Ectodermal cell (in vitro differentiated cells): ENCODE measurements at regions not wholly inside any gene's neighbourhood (a gene's known extent, or its start where the extent isn't known, plus 50 kb on each side); places are given as distances from the start of the nearest gene placed in this dataset.
"Not testable (repeated sequence)": the region's sequence is repeated elsewhere in the genome, so short reads cannot be mapped to it uniquely, and the experiment has no call there.

Experiments used
- H3K27ac ChIP-seq: 2 replicates; pipeline ENCODE4 v1.7.0; 2013; ENCODE audit warnings: mild to moderate bottlenecking, low read depth, low read length; ENCODE audit not compliant: insufficient read depth, poor library complexity, severe bottlenecking
- H3K27me3 ChIP-seq: 2 replicates; pipeline ENCODE4 v1.7.0; 2013; ENCODE audit warnings: mild to moderate bottlenecking, low read length; ENCODE audit not compliant: insufficient read depth, control insufficient read depth, poor library complexity, severe bottlenecking
- H3K36me3 ChIP-seq: one replicate; pipeline ENCODE4 v1.7.0; 2013; ENCODE audit warnings: low read length; ENCODE audit not compliant: control insufficient read depth, insufficient read depth
- H3K4me1 ChIP-seq: one replicate; pipeline ENCODE4 v1.7.0; 2013; ENCODE audit warnings: low read length; ENCODE audit not compliant: control insufficient read depth, insufficient read depth
- H3K4me3 ChIP-seq: 2 replicates; pipeline ENCODE4 v1.7.0; 2013; ENCODE audit warnings: low read depth, low read length, control low read depth; ENCODE audit not compliant: insufficient read depth
- H3K9me3 ChIP-seq: 2 replicates; pipeline ENCODE4 v1.7.0; 2013; ENCODE audit warnings: mild to moderate bottlenecking, low read length, moderate library complexity; ENCODE audit not compliant: control insufficient read depth
- WGBS, 2 experiments: methylation state at CpG; one replicate each; pipeline ENCODE4 v1.1.7; 2013; ENCODE audit warnings: missing lambda C conversion rate in 2 of 2; 5-methylcytosine and 5-hydroxymethylcytosine counted together

- H3K9me3 ChIP-seq = no peaks in the 10 kb centered on the region
- H3K4me3 ChIP-seq = no peak overlapping the region
- H3K36me3 ChIP-seq = no peaks in the 10 kb centered on the region
- WGBS, 2 experiments = 91 to 92% methylated on average over 7 of the region's 7 CpGs
- H3K27me3 ChIP-seq = no peaks in the 10 kb centered on the region
- H3K27ac ChIP-seq = no peak overlapping the region
- H3K4me1 ChIP-seq = no peaks in the 10 kb centered on the region
Measured at GRCh38 chr6:125574604-125575003, 174.8 kb upstream of the HEY2 start.

DNA sequence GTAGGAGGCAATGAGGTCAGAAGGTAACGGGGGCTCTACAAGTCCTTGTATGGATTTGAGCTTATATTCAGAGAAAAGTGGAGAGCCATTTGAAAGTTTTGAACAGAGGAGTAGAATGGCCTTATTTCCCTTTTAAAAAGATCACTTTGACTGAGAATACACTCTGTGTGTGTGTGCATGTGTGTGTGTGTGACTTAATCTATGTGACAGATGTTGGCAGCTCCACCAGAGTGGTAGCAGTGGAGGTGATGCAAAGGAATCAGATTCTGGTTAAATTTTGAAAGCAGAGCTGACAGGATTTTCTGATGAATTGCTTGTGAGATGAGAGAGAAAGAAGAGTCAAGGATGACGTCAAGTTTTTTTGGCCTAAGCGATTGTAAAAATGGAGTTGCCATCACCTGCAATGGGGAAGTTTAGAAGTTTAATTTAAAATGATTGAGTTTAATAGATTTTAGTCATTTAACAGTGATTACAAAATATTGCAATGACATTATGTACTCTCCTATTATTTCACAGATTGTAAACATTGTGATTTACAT, 172.2 kb upstream of the HEY2 start:
- H3K27me3 ChIP-seq = no peaks in the 10 kb centered on the region
- no peaks in the 10 kb centered on the region for H3K9me3 ChIP-seq
- no peaks in the 10 kb centered on the region for H3K4me1 ChIP-seq
- no peaks in the 10 kb centered on the region for H3K36me3 ChIP-seq
- no peak overlapping the region for H3K27ac ChIP-seq
- WGBS, 2 experiments = 91 to 96% methylated on average over 3 of the region's 3 CpGs
- no peak overlapping the region for H3K4me3 ChIP-seq

DNA sequence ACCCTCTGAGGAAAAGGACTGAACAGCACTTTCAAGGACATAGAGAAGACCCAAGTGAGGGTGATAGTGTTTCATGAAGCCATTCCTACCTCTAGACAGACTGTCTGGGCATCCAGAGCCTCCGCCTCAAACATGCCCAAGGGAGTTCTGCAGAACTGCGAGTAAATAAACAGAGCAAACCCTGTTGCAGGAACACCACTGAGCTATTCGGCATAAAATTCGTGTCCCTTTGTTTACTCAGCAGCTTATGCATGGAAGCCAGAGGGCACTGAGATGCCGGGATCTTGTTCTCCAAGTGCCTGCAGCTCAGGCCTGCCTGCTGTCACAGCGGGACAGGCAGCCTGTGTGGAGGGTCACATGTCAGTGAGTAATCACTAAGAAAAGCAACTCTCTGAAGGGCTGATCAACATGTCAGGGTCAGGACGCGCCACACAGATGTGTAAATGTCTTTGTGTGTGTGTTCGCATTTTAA, 164.9 kb upstream of the HEY2 start:
- WGBS, 2 experiments = 15 to 22% methylated on average over 9 of the region's 9 CpGs
- Histone ChIP-seq H3K9me3 (no peaks in the 10 kb centered on the region), H3K36me3 (no peaks in the 10 kb centered on the region), H3K4me1 (peaks cover 4% of the 10 kb centered on the region), H3K4me3 (no peak overlapping the region), H3K27me3 (peaks cover 6% of the 10 kb centered on the region), H3K27ac (no peak overlapping the region)

GRCh38 chr6:125585470-125585869, 164.0 kb upstream of the HEY2 start:
- peaks cover 4% of the 10 kb centered on the region for H3K4me1 ChIP-seq
- H3K27ac ChIP-seq = no peak overlapping the region
- H3K9me3 ChIP-seq = no peaks in the 10 kb centered on the region
- H3K36me3 ChIP-seq = no peaks in the 10 kb centered on the region
- no peak overlapping the region for H3K4me3 ChIP-seq
- WGBS, 2 experiments = 94 to 96% methylated on average over 4 of the region's 4 CpGs
- H3K27me3 ChIP-seq = peaks cover 6% of the 10 kb centered on the region

GRCh38 chr6:125586074-125586473, 163.4 kb upstream of the HEY2 start:
- Histone ChIP-seq H3K27ac (no peak overlapping the region), H3K4me1 (peaks cover 4% of the 10 kb centered on the region)
- WGBS, 2 experiments = 90 to 92% methylated on average over 3 of the region's 3 CpGs

GRCh38 chr6:125586605-125587004, 162.8 kb upstream of the HEY2 start:
- H3K27me3 ChIP-seq = peaks cover 6% of the 10 kb centered on the region
- H3K27ac ChIP-seq = no peak overlapping the region
- H3K36me3 ChIP-seq = no peaks in the 10 kb centered on the region
- peaks cover 4% of the 10 kb centered on the region for H3K4me1 ChIP-seq
- H3K4me3 ChIP-seq = no peak overlapping the region
- 93 to 95% methylated on average over 1 of the region's 1 CpG for whole genome bisulfite sequencing, 2 experiments
- no peaks in the 10 kb centered on the region for H3K9me3 ChIP-seq

More at GRCh38 chr6:125586074-125586473, 163.4 kb upstream of the HEY2 start:
- Histone ChIP-seq H3K27me3 (peaks cover 6% of the 10 kb centered on the region), H3K4me3 (no peak overlapping the region), H3K9me3 (no peaks in the 10 kb centered on the region), H3K36me3 (no peaks in the 10 kb centered on the region)

DNA sequence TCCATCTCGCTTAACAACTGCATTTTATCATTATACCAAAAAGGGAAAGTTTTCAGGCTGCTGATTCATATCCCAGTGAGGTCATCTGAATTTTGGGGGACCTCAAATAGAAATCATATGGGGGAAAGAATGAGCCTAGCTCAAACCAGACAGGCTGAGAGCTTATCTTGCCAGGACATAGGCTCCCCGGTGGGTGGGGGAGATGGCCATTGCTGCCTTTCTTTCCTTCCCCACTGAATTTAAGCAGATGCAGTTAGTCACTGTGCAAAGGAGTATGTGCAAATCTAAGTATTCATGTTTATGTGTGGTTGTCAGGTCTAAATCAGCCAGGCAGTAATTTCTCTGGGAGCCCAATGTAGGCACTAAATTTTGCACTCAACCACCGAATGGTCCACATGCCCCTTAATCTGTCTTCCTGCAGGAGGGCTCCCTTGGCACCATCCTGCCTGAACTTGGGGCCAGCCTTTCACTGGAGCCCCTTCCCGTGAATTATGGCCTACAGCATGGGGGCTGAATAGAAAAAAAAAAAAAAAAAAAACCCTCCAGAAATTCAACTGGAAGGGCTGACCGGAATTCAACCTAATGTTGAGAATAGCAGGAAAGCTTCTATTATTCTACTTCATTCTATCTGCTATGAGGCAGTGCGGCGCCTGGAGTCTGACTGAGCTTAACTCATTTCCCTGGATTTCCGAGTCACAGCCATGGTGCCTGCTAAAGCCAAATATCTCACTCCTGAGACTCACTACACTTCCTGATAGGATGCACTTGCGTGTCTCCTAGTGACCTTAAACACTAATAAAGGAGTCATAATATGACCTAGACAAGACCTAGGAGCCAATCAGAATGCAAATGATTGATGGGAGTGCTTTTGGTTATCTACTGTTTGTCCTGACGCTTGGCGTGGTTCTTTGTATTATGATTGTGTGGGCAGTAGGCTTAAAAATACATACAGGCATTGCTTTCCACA, 161.5 kb upstream of the HEY2 start:
- no peaks in the 10 kb centered on the region for H3K9me3 ChIP-seq
- no peaks in the 10 kb centered on the region for H3K36me3 ChIP-seq
- peaks cover 6% of the 10 kb centered on the region for H3K27me3 ChIP-seq
- no peak overlapping the region for H3K4me3 ChIP-seq
- peaks cover 4% of the 10 kb centered on the region for H3K4me1 ChIP-seq
- WGBS, 2 experiments = 85 to 94% methylated on average over 10 to 11 of the region's 11 CpGs
- H3K27ac ChIP-seq = no peak overlapping the region

DNA sequence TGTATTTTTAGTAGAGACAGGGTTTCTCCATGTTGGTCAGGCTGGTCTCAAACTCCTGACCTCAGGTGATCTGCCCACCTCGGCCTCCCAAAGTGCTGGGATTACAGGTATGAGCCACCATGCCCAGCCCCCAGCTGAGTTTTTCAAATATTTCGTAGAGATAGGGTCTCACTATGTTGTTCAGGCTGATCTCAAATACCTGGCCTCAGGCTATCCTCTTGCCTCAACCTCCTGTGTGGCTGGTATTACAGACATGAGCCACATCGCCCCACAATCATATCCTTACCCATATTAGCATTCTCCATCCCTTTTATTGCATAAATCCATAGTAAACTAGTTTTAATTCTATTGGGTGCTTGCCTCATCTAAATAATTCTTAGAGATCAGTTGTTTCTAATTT, 157.6 kb upstream of the HEY2 start:
- H3K4me3 ChIP-seq, H3K4me1 ChIP-seq, H3K36me3 ChIP-seq, H3K9me3 ChIP-seq, H3K27me3 ChIP-seq, H3K27ac ChIP-seq: not testable (repeated sequence)
- WGBS, 2 experiments = 91 to 92% methylated on average over 3 of the region's 3 CpGs

- no peak overlapping the region for H3K4me3 ChIP-seq
- H3K36me3 ChIP-seq = no peaks in the 10 kb centered on the region
- H3K4me1 ChIP-seq = peaks cover 10% of the 10 kb centered on the region
- H3K27ac ChIP-seq = no peak overlapping the region
- no peaks in the 10 kb centered on the region for H3K27me3 ChIP-seq
- H3K9me3 ChIP-seq = no peaks in the 10 kb centered on the region
Measured at GRCh38 chr6:125593746-125594145, 155.7 kb upstream of the HEY2 start.

GRCh38 chr6:125596020-125596419, 153.4 kb upstream of the HEY2 start:
- Histone ChIP-seq H3K4me1 (peaks cover 8% of the 10 kb centered on the region), H3K4me3 (no peak overlapping the region), H3K27me3 (no peaks in the 10 kb centered on the region), H3K9me3 (no peaks in the 10 kb centered on the region), H3K36me3 (no peaks in the 10 kb centered on the region), H3K27ac (no peak overlapping the region)
- WGBS, 2 experiments = 93 to 97% methylated on average over 3 of the region's 3 CpGs
